ENCODE measurements at regions not wholly inside any gene's neighbourhood (a gene's known extent, or its start where the extent isn't known, plus 50 kb on each side); places are given as distances from the start of the nearest gene placed in this dataset.

DNA sequence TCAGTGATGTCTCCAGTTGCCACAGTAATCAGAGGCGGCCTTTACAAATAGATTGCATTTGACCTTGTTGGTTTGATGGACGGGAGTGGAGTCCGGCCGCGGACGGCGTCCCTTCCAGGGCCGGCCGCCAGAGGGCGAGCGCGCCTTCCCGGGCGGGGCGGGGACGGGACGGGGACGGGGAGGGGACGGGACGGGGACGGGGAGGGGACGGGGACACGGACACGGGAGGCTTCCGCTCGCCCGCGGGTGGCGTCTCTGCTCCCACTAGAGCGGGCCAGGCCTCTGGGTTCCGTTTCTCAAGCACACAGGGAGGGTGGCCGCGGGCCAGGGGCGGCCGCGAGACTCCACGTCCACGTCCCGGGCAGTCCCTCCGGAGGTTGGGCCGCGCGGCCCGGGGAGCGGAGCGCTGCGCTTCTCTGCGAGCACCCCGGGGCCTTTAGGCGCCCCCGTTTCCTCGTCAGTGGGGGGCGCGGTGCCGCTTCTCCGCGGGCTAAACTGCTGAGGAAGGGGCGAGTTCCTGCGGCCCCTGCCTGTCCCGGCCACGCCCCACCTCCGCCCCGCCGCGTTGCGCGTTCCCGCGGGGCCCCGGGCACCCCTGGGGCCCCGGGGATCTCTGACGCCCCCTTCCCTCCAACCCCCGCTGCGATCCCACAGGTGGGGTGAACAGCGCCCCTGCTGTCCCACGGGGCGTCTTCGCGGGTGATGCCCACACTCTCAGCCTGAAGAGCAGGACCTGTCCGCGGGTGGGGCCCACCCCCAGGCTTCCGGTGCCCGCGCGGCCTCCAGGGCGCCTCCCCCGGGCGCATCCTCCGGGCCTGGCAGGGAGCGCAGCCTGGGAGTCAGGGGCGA, 84.2 kb upstream of the MKI67 start:
- ATAC-seq: peak; percentile 77
- peak; percentile 80 for DNase-seq
- H3K4me3 Mint-ChIP-seq: peak overlapping the region; percentile 60
- peaks cover 10% of the 10 kb centered on the region for H3K4me1 Mint-ChIP-seq
- H3K27me3 Mint-ChIP-seq: peaks cover 14% of the 10 kb centered on the region
- CTCF ChIA-PET: interaction anchor here (0.7 to 5.8 kb wide), 19 partner anchors 8 to 311 kb away, joined by 3 to 110 read pairs (median 5); no protein-coding TSS in a partner anchor
- H3K27ac Mint-ChIP-seq: peak overlapping the region; percentile 51
- H3K36me3 Mint-ChIP-seq: no peaks in the 10 kb centered on the region
- no peaks in the 10 kb centered on the region for H3K9me3 Mint-ChIP-seq (ENCODE audit: low read depth)

DNA sequence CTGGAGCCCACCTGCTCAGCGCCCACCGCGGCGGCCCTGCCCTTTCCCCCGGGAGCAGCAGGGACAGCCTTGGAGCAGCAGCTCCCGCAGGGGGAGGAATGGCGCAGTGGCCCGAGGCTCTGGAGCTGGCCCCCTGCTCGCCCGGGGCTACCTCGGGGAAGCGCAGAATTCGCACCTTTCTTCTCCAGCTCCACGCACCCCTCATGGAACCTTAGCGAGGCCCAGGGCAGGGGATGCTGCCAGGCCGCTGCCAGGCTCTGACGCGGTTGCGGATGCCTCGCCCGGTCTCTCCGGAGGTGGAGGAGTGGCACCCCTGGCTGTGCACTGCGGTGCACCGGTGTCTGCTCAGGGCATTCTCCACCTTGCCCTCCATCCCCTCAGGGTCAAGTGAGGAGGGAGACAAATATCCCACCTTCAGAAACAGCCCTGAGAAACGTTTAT, 84.9 kb upstream of the MKI67 start:
- DNase-seq (no peak), ATAC-seq (no peak)
- Mint-ChIP-seq H3K4me3 (peak overlapping the region; percentile 68), H3K27me3 (peaks cover 14% of the 10 kb centered on the region), H3K9me3 (ENCODE audit: low read depth) (no peaks in the 10 kb centered on the region), H3K4me1 (peaks cover 10% of the 10 kb centered on the region), H3K27ac (no peak overlapping the region), H3K36me3 (no peaks in the 10 kb centered on the region)
- CTCF ChIA-PET: interaction anchor here (1.0 to 3.5 kb wide), 16 partner anchors 9 to 1899 kb away, joined by 3 to 110 read pairs (median 4); no protein-coding TSS in a partner anchor

DNA sequence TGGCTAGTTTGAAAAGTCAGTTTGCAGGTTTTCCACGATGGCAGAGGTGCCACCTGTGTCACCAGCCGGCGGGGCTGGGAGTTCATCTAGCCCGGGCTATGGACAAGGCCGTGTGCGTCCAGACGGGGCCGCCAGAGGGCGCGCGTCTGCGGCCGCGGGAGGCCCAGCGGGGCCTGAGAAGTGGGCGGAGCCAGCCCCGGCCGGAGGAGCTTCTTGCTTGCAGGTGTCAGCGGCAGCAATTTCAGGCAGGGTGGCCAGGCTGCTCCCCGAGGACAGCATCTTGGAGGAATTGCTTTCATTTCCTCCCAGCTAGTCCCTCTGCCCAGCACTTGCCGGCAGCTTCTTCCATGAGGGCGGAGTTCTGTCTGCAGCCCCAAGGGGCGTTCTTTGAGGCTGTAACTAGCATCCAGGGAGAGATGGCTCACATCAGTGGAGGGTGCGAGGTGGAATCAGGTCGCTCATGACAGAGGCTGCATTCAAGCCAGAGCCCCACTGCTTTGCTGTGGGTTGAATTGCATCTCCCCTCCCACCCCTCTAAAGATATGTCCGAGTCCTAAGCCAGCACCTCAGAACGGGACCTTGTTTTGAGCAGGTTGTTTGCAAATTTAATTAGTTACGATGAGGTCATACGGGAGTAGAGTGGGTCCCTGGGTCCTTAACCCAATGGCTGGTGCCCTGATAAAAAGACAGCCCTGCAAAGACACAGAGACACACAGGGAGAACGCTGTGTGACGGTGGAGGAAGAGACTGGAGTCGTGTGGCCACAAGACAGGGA, 85.9 kb upstream of the MKI67 start:
- peaks cover 14% of the 10 kb centered on the region for H3K27me3 Mint-ChIP-seq
- CTCF ChIA-PET: interaction anchor here (0.5 to 3.5 kb wide), 37 partner anchors 10 to 1898 kb away, joined by 3 to 110 read pairs (median 4); no protein-coding TSS in a partner anchor
- ATAC-seq: peak; percentile 79
- H3K9me3 Mint-ChIP-seq (ENCODE audit: low read depth): no peaks in the 10 kb centered on the region
- H3K27ac Mint-ChIP-seq: peak overlapping the region; percentile 64
- H3K4me1 Mint-ChIP-seq: peaks cover 13% of the 10 kb centered on the region
- DNase-seq: peak; percentile 87
- no peaks in the 10 kb centered on the region for H3K36me3 Mint-ChIP-seq
- peak overlapping the region; percentile 68 for H3K4me3 Mint-ChIP-seq

DNA sequence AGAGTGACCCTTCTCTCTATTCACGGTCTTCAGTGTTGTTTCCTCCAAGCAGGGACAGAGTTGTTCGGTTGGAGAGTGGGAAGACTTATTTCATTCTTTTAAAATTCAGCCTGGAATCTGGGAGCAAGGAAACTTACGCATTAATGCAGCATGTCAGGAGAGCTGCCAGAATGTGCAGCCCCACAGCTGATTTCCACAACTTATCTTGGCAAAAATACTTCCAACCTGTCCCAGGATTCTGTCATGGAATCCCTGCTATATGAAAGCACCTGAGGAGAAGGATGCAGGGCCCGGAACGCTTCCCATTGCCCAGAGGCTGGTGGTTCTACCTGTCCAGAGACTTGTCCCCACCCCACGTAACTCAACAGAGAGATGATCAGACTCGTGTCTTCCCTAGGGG, 86.9 kb upstream of the MKI67 start:
- Mint-ChIP-seq H3K27ac (no peak overlapping the region), H3K9me3 (ENCODE audit: low read depth) (no peaks in the 10 kb centered on the region), H3K36me3 (no peaks in the 10 kb centered on the region), H3K27me3 (peaks cover 8% of the 10 kb centered on the region), H3K4me3 (no peak overlapping the region), H3K4me1 (peaks cover 14% of the 10 kb centered on the region)
- DNase-seq (no peak), ATAC-seq (no peak)
- CTCF ChIA-PET: interaction anchor here (1.2 to 3.5 kb wide), 5 partner anchors 26 to 178 kb away, joined by 3 to 110 read pairs (median 4); no protein-coding TSS in a partner anchor

DNA sequence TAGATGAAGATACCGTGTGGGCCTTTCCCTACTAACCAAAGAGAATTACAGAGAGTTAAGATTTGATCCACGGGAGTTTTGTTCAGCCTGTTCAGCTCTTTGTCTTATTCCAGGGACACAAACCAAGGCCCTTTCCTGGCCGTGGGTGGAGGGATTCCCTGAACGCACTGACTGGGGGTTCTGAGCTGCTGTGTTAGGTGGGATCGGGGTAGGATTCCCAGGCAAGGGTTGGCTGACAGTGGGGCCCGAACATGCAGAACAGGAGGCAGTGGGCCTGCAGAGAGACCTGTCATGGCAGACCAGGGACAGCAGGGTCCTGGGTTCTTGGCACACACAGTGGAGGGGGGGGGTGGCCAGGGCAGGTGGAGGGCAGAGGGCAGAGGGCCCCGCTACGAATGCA, 89.5 kb upstream of the MKI67 start:
- no peaks in the 10 kb centered on the region for H3K36me3 Mint-ChIP-seq
- H3K27ac Mint-ChIP-seq: no peak overlapping the region
- no peaks in the 10 kb centered on the region for H3K9me3 Mint-ChIP-seq (ENCODE audit: low read depth)
- DNase-seq: no peak
- peaks cover 13% of the 10 kb centered on the region for H3K4me1 Mint-ChIP-seq
- CTCF ChIA-PET: interaction anchor here (1.0 kb wide), 1 partner anchor 28 kb away, joined by 3 read pairs; no protein-coding TSS in a partner anchor
- H3K4me3 Mint-ChIP-seq: no peak overlapping the region
- ATAC-seq: no peak
- H3K27me3 Mint-ChIP-seq: peaks cover 10% of the 10 kb centered on the region

DNA sequence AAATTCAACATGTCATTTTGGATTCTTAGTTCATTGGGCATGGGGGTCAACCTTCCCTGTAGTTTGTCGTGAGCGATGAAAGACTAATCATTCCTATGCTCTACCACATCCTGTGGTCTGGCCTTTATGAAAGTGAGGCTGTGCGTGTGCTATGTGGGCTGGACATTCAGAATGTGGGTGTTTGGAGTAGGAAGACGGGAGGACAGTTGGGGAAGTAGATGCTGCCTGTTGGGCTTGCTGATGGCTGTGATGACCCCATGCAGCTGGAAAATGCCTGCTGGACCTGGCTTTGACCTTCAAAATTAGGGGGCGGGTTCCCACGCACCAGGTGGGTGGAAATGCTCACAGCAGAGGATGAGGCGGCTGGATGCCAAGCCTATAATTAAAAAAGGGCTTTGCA, 90.9 kb upstream of the MKI67 start:
- no peak overlapping the region for H3K4me3 Mint-ChIP-seq
- no peak overlapping the region for H3K27ac Mint-ChIP-seq
- H3K27me3 Mint-ChIP-seq: peaks cover 22% of the 10 kb centered on the region
- H3K4me1 Mint-ChIP-seq: peaks cover 11% of the 10 kb centered on the region
- no peaks in the 10 kb centered on the region for H3K36me3 Mint-ChIP-seq
- H3K9me3 Mint-ChIP-seq (ENCODE audit: low read depth): no peaks in the 10 kb centered on the region
- ATAC-seq: no peak
- CTCF ChIA-PET: interaction anchor here (2.5 kb wide), 1 partner anchor 8 kb away, joined by 5 read pairs; no protein-coding TSS in a partner anchor
- no peak for DNase-seq

DNA sequence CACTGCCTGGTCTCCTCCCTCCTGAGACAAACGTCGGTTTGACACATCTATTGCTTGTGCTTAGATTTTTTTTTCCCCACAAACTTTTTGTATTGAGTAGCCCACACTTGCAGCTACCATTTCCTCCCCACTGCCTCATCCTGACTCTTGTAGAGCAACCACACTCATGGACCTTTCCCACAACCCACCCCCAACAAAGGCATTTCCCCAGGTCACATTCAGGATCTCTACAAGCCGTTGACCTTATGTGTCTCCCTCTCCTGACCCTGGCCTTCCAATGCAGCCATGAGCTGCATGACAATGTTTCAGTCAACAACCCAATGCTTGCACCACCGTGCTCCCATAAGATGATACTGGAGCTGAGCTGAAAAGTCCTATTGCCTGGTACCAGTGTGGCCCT, 91.9 kb upstream of the MKI67 start:
- CTCF ChIA-PET: interaction anchor here (2.5 kb wide), 1 partner anchor 9 kb away, joined by 5 read pairs; no protein-coding TSS in a partner anchor
- H3K36me3 Mint-ChIP-seq: no peaks in the 10 kb centered on the region
- no peak overlapping the region for H3K4me3 Mint-ChIP-seq
- no peak for DNase-seq
- no peak for ATAC-seq
- H3K9me3 Mint-ChIP-seq (ENCODE audit: low read depth): no peaks in the 10 kb centered on the region
- H3K27me3 Mint-ChIP-seq: peaks cover 19% of the 10 kb centered on the region
- no peak overlapping the region for H3K27ac Mint-ChIP-seq
- peaks cover 8% of the 10 kb centered on the region for H3K4me1 Mint-ChIP-seq

DNA sequence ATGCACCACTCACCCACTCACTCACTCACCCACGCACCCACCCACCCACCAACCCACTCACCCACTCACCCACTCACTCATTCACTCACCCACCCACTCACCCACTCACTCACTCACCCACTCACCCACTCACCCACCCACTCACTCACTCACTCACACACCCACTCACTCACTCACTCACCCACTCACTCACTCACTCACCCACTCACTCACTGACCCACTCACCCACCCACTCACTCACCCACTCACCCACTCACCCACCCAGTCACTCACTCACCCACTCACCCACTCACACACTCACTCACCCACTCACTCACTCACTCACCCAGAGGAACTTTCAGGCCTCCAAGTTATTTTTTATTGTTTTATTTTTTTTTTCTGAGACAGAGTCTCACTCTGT, 93.1 kb upstream of the MKI67 start:
- Mint-ChIP-seq H3K4me1 (peaks cover 8% of the 10 kb centered on the region), H3K4me3 (no peak overlapping the region), H3K36me3 (no peaks in the 10 kb centered on the region), H3K27ac (no peak overlapping the region), H3K9me3 (ENCODE audit: low read depth) (no peaks in the 10 kb centered on the region), H3K27me3 (peaks cover 23% of the 10 kb centered on the region)
- no peak for ATAC-seq
- CTCF ChIA-PET: interaction anchor here (2.5 kb wide), 1 partner anchor 10 kb away, joined by 5 read pairs; no protein-coding TSS in a partner anchor
- no peak for DNase-seq

DNA sequence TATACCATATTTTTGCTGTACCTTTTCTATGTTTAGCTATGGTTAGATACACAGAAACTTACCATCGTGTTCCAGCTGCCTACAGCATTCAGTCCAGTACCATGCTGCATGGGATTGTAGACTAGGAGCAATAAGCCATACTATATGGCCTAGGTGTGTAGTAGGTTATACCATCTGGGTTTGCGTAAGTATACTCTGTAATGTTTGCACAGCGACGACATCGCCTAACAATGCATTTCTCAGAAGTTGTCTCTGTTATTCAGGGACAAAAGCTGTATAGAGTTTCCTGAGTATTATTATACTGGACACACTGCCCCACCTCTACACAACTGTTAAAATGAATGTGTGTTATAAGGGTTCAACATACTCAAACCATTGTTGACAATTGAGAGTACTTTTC, 93.8 kb upstream of the MKI67 start:
- Mint-ChIP-seq H3K9me3 (ENCODE audit: low read depth) (no peaks in the 10 kb centered on the region), H3K36me3 (no peaks in the 10 kb centered on the region), H3K27ac (no peak overlapping the region), H3K4me1 (peaks cover 8% of the 10 kb centered on the region), H3K4me3 (no peak overlapping the region), H3K27me3 (peaks cover 25% of the 10 kb centered on the region)
- DNase-seq: no peak
- no peak for ATAC-seq
- CTCF ChIA-PET: no interaction called here

DNA sequence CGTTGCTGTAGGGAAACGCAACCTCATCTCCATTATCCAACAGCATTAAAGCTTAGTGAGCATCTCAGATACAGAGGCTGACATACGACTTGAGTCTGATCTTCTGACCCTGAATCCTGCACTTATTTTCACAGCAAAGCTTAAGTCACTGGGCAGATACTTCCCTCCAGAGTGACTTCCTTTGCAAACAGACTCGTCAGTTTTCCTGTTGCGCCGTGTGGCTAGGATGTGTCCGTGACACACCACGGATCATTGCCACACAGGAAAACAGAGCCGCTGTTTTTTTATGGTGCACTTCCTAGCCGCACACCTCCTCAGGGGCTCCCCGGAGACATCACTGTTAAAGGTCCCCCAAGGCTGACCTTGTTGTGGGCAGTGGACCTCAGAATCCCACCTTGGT, 94.9 kb upstream of the MKI67 start:
- peaks cover 8% of the 10 kb centered on the region for H3K4me1 Mint-ChIP-seq
- DNase-seq (no peak), ATAC-seq (no peak)
- no peaks in the 10 kb centered on the region for H3K36me3 Mint-ChIP-seq
- CTCF ChIA-PET: interaction anchor here (2.8 kb wide), 1 partner anchor 9 kb away, joined by 13 read pairs; no protein-coding TSS in a partner anchor
- no peaks in the 10 kb centered on the region for H3K9me3 Mint-ChIP-seq (ENCODE audit: low read depth)
- no peak overlapping the region for H3K27ac Mint-ChIP-seq
- peaks cover 35% of the 10 kb centered on the region for H3K27me3 Mint-ChIP-seq
- no peak overlapping the region for H3K4me3 Mint-ChIP-seq

DNA sequence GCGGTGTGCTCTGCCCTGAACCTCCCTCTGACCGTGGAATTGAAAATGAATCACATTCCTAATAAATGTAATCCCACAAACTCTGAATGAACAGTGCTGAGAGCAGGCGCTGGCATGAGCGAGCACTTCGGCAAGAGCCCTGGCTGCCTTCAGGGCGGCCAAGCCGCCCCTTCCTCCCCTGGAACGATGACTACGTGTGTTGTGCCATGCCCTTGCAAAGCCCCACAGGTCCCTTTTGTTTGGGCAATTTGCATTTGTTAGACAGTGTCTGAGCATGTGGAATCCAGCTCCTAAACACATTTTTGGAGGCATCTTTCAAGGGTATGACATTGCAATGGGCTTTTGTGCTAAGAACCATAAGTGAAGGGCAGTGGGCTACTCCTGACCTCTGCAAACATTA, 95.6 kb upstream of the MKI67 start:
- H3K9me3 Mint-ChIP-seq (ENCODE audit: low read depth): no peaks in the 10 kb centered on the region
- no peak overlapping the region for H3K27ac Mint-ChIP-seq
- CTCF ChIA-PET: interaction anchor here (0.5 to 2.8 kb wide), 3 partner anchors 10 to 164 kb away, joined by 3 to 13 read pairs (median 3); no protein-coding TSS in a partner anchor
- peaks cover 8% of the 10 kb centered on the region for H3K4me1 Mint-ChIP-seq
- peaks cover 41% of the 10 kb centered on the region for H3K27me3 Mint-ChIP-seq
- H3K4me3 Mint-ChIP-seq: no peak overlapping the region
- H3K36me3 Mint-ChIP-seq: no peaks in the 10 kb centered on the region
- ATAC-seq (no peak), DNase-seq (no peak)

DNA sequence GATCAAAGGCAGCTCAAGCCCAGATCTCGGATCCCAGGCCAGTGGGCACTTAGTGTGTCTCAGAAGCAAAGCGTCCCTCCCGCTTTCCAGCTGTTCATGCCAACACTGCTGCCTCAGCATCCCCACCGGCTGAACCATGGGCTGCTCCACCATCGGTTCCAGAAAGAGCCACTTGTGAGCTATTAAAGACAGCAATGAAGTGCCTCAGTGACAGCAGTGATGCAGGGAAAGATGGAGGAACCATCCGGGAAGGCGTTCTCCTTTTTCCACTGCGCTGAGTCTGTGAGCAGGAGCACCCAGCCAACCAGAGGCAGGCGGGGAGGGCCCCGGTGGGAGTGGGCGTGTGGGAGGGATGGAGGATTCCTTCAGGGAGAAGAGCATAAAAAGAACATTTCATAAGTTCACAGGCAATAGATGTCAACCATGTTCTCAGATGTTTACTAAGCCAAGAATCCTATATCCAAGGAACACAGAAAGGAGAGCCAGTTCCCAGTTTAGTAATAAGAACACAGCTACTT, 96.2 kb upstream of the MKI67 start:
- peaks cover 47% of the 10 kb centered on the region for H3K27me3 Mint-ChIP-seq
- ATAC-seq: no peak
- H3K9me3 Mint-ChIP-seq (ENCODE audit: low read depth): no peaks in the 10 kb centered on the region
- H3K27ac Mint-ChIP-seq: no peak overlapping the region
- H3K4me1 Mint-ChIP-seq: peaks cover 4% of the 10 kb centered on the region
- DNase-seq: no peak
- no peak overlapping the region for H3K4me3 Mint-ChIP-seq
- CTCF ChIA-PET: interaction anchor here (0.5 to 2.8 kb wide), 3 partner anchors 9 to 163 kb away, joined by 3 to 13 read pairs (median 3); no protein-coding TSS in a partner anchor
- no peaks in the 10 kb centered on the region for H3K36me3 Mint-ChIP-seq

DNA sequence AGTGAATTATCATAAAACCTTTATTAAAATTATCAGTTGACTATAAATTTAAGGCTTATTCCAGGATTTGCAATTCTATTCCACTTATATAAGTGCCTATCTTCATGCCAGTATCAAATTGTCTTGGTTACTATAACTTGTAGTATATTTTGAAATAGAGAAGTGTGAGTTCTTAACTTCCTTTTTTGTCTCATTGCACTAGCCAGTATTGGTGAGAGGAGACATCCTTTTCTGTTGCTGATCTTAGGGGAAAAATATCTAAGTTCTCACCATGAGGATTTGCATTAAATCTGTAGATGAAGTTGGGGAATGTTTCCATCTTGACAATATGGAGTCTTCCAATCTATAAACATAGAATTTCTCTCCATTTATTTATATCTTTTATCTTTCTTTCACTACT, 104.2 kb upstream of the MKI67 start:
- Mint-ChIP-seq H3K4me1 (no peaks in the 10 kb centered on the region), H3K27me3 (peaks cover 26% of the 10 kb centered on the region), H3K4me3 (no peak overlapping the region), H3K9me3 (ENCODE audit: low read depth) (peaks cover 3% of the 10 kb centered on the region), H3K27ac (no peak overlapping the region), H3K36me3 (no peaks in the 10 kb centered on the region)
- ATAC-seq: no peak
- CTCF ChIA-PET: no interaction called here
- no peak for DNase-seq
